ENCODE measurements at regions not wholly inside any gene's neighbourhood (a gene's known extent, or its start where the extent isn't known, plus 50 kb on each side); places are given as distances from the start of the nearest gene placed in this dataset.

DNA sequence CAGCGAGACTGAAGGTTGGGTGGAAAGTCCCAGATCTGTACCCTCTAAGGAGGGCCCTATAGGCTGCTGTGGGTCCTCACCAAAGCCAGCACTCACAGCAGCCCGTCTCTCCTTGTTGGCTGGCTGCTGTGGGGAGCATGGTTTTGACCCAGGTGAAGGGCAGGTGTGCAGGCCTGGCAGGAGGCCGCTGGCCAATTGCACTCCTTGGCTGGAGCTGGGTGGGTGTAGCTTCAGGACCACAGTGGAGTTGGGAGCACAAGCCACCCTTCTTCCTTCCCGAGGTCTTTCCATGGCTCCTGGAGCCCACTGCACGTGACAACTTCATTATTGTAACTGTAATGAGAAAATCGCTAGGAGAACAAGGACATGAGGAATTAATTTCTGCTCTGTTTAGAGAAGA, 287.7 kb upstream of the FOXQ1 start:
- DNase-seq: no peak

DNA sequence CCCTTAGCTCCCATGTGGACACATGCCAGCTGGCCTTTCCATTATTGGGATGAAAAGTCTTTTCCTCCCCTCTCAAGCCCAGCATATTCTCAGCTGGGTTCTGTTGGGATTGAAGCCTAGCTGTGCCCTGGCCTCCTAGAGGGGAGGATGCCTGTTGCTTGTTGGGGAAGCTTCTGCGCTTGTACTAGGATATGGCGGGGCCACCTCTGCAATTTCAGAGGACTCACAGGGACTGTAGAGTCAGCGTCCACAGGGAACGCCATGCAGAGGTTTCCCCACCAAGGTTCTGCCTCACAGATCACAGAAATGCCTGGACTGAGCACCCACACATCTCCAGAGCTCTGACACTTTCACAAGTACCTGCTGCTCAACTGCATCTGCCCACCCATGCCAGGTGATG, 288.7 kb upstream of the FOXQ1 start:
- DNase-seq: no peak

DNA sequence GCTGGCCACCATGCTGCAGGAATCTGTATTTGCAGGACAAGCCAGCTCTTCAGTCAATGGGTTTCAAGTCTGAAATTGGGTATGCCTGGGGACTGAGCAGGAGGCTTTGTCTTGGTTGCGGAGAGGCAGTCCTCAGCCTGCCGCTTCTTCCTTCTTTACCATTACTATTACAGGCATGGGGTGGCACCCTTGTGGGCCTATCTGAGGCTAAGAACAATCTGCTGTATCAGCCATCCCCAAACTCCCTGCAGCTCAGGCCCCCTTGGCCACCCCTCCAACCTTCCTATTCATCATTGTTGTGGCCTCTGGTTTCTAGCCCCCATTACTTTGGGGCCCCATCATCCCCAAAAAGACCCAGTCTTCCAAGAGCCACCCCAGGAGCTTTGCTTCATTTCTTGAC, 289.2 kb upstream of the FOXQ1 start:
- no peak for DNase-seq

DNA sequence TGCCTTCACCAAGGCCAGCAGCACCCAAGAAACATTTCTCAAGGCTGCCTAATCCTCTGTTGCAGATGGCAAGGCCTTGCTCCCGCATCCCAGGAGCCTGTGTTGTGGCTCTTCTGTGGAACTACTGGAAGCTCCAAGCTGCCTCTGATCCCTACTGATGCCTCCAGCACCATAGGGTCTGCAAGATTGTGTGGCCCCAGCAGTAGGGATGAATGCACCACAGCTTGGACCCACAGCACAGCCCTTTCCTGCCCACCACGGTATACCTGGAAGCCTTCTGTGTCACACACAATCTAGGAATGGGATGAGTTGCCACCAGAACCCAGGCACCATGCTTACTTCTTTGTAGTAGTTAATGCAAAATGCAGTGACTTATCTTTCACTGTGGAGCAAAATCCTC, 291.1 kb upstream of the FOXQ1 start:
- DNase-seq: no peak

DNA sequence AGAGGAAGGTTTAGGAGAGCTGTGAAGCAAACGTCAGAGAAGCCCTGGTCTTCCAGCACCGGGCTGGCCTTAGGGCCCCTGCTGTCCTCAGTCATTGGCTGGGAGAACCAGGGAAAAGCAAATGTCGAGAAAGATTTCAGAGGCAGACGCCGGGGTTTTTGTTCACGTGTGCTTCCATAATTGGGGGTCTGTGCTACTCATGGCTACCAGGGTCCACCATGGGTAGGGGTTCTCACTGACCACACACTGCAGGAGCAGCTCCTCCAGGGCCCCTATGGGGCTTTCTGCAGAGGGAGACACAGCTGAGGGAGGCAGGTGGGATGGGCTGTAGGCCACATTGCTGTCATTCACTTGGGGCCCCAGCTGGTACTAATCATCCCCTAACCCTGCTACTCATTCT, 291.8 kb upstream of the FOXQ1 start:
- DNase-seq: no peak

DNA sequence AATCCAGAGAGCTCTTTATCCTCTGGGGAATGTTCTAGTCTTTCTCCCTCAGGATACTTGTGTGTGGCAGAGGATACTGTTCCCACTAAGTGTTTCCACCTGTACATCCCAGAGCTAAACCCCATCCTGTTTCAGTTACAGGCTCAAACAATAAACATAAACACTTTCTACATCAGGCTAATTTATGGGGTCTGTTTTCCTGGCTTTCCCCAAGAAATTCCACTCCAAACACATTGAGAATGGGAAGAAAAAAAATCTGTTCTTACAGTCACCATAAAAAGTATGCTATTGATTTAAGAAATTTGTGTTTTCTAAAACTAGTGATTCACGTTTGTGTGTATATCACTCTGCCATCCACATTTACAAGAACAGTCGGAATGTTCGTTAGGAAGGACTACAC, 293.9 kb upstream of the FOXQ1 start:
- no peak for DNase-seq

DNA sequence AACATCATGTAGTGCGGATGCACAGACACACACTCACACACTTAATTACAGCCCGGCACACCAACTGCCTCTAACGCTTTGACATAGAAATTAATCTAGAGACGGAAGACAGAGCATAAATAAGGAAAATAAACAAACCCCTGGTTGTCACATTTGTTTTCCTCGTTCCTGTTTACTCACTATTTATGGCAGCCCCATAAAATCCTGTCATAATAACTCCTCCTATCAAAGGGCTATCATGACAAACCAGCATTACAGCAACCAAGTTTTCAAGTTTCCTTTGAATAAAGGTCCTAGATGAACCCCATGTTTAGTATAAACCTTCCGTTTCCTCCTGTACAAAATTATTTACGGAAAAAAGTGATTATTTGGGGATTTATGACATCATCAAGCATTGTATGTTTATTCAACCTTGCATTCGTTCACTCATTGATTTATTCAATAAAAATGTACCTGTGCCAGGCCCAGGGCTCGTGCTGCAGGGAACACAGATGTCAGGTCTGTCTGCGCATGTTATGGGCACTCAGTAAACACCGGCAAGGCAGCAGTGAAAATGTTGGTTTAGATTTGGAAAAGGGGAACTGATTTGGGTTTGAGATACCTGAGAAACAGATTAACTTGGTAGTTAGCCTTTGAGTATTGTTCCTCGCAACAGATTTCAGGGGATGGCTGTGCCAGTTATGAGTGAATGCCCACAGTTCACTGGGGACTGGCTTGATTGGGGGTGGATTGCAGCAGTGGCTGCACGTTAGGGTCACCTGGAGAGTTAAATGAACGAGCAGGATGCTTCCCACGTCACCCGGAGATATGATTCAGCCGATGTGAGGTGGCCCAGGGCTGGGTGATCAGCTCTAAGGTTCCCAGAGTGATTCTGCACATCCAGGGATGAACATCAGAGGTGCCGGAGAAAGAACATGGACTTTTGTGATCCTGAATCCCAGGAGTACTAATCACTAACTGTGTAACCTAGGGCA, 295.3 kb upstream of the FOXQ1 start:
- DNase-seq: no peak

DNA sequence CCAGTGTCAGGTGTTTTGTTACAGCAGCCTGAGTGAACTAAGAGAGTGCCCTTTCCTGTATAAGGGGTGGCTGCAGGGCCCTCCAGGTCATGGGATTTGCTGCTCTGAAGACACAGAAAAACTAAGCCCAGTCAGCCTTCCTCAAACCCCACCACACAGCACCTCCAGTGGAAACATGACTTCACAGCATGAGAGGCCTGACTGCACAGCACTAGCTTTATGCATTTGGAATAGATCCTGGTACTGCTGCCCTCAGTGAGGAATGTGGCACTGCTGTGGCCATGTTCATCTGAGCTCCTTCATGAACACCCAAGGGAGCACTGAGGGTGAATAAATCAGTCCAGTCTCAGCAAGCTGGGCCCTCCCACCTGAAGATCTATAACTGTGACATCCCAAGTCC, 296.1 kb upstream of the FOXQ1 start:
- no peak for DNase-seq

DNA sequence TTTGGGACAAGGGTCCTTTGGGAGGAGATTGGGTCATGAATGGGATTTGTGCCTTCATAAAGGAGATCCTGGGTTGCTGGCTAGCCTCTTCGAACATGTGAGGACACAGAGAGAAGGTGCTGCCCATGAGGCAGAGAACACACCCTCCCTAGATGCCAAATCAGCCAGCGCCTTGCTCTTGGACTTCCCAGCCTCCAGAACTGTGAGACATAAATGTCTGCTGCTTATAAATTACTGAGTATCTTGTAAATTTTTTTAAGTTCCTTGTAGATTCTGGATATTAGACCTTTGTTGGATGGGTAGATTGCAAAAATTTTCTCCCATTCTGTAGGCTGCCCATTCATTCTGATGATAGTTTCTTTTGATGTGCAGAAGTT, 297.5 kb upstream of the FOXQ1 start:
- DNase-seq: no peak

DNA sequence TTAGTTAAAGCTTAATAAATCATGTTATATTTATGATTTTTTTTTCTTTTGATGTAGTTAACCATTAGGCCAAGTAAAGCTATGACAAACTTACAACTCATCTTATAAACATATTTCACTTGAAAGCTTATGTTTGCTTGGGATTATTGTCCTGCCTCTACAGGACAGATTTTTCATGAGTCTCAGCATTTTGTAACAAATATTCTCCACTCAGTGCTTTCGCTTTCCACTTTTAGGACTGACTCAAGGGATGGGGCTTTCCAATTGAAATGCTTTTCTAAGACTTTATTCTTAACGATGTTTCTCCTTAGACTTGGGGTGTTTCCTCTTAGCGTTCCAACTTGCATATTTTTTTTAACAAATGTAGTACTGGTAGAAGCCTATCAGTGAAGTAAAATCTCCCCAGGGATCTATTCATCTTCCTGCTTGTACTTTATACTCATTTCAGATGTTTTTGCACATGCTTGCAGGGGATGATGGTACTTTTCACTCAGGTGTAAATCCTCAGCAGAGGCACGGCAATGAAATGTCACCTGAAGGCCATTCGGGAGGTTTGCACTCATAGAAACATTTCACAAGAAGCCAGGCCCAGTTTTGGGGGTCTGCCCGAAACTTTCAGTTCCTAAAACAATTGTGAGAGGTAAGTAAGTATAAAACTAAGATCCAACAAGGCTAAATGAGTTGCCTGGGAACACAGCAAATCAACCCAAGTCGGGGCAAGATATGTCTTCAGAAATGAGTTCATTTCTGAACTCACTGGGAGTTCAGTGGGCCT, 298.1 kb upstream of the FOXQ1 start:
- DNase-seq: no peak

DNA sequence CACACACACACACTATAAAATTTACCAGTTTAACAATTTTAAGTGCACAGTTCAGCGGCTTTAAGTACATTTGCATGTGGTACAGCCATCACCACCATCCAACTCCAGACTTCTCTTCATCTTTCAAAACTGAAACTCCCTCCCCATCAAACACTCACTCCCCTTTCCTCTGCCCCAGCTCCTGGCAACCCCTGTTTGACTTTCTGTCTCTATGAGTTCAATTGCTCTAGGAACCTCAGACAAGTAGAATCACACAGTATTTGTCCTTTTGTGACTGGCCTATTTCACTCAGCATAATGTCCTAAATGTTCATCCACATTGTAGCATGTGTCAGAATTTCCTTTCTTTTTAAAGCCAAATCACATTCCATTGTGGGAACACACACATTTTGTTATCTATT, 302.8 kb upstream of the FOXQ1 start:
- DNase-seq: no peak

DNA sequence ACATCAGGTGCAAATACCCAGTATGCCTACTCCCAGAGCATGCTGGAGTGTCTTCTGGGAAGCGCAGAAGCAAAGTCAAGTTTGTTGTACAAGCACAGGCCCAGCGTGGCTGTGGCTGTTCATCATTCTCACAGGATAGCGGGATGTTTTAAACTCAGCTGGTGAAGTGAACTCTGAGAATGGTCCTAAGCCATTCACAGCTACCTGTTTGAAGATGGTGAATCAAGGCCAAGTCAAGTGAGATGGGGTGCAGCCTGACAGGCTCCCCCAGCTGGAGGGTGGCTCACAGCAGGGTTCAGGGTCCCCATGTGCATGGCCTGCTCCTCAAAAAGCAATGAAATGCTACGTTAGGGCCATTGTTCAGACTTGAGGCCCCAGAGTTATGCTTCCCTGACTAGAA, 304.7 kb upstream of the FOXQ1 start:
- DNase-seq: no peak

DNA sequence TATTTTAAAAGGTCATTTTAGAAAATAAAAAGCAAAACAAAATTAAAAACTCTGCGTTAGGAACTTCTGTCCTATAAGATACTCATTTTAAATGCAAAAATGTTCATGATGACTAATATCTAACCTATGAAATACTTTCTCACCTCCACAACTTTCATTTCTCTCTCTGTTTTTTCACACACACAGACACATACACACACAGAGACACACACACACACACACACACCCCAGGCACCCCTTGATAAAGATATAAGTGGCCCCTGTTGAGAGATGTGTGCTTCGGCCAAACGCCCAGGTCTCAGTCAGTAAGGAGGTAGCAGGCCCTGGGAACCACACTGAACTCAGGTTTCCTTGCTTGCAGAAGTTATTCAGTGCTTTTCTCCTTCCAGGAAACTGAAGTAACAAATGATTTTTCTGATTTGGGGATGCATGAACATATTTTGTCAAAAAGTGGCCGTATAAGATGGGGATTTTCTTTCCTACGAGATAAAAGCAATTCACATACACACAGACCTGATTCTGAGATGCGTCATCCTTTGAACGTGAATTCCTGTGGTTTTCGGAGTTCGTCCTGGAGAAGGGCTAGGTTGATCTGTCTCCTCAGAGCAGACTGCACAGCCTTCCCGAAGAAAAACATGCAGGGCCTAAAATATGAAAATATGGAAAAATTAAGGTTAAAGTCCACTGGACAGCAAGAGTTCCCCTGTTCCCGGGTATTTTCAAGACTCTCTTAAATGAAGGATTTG, 306.8 kb upstream of the FOXQ1 start:
- no peak for DNase-seq

DNA sequence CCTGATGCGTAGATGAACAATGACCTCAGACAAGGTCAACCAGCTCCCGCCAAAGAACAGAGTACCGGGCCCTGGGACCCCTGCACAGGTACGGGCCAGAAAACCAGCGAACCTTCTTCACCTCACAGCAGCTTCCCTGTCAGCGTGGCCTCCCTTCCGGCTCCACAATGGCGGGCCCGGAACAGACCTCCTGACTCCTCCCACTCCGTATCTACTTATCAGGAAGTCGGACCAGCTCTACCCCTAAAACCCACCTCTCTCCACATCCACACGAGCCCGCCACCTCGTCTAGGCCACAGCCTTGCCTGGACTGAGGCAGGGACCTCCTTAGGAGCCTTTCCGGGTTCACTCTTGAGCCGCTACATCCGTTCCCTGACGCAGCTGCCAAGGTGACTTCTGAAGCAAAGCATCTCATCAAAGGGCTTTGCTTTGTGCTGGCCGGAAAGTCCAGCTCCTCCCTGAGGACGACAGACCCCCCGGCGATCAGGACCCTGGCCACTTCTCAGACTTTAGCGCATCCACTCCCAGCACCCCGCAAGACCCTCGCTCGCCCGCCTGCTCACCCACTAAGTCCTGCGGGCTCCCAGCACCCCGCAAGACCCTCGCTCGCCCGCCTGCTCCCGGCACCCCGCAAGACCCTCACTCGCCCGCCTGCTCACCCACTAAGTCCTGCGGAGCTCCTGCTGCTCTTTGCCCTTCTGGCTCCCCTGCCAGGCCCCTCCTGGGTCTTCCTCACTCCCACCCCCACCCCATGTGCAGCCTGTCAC, 308.3 kb upstream of the FOXQ1 start:
- no peak for DNase-seq

DNA sequence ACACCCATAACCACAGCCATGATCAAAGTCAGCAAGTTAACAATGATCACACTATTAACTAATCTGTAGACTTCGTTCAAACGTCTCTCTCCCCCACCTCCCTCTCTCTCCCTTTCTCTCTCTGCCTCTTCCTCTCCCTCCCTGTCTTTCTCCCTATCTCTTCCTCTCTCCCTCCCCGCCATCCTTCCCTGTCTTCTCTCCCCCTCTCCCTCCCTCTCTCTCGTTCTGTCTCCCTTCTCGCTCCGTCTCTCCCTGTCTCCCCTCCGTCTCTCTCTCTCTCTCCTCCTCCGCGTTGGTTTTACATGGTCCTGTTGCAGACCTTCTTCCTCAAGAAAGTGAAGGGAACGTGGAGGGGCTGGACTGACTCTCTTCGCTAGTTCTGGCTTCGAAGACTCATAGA, 308.9 kb upstream of the FOXQ1 start:
- DNase-seq: no peak

DNA sequence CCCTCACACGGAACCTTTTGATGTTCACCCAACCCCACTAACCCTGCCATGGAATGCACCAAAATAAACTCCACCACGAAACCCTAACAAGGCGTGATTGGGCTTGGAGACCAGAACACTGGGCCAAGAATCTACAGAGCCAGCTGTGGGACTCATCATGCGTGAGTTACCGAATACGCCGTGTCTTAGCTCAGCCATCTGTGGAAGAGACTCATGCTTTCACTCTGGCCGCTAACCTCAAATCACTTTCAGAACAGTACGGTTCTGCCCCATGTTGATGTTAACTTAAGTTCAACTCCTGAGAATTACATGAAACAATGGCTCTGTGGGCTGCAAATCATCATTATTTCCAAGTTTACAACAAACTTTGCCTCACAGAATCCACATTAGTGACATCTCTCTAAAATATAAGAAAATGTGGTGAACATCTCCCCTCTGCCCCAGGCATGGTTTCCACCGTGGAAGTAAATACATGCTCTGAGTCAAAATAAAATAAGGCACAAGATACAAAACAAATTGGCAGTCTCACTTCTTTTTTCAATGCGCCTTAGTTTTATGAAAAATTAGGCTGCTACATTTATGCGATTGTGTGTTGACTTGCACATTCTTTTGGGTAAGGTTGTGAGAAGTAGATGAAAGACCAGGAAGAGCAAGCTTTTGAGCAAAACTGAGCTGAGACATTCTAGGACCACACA, 308.9 kb upstream of the EXOC2 start:
- no peak for DNase-seq

DNA sequence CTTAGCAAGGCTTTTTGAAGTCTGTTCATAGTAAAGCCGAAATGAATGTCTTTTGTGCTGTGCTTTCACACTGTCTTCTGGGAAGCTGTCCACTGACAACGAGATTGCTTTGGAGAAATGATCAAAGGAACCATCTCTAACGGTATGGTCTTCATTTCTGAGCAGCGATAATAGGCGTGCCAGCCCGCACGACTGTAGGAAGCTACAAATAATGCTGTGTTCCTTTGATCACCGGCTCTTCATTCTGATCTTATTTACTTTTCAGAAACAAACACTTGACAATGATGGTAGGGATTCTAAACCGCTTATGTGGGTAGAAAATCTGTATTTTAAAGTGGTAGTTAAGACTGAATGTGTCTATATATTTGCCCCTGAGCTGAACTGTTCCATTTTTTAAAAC, 306.6 kb upstream of the EXOC2 start:
- no peak for DNase-seq

DNA sequence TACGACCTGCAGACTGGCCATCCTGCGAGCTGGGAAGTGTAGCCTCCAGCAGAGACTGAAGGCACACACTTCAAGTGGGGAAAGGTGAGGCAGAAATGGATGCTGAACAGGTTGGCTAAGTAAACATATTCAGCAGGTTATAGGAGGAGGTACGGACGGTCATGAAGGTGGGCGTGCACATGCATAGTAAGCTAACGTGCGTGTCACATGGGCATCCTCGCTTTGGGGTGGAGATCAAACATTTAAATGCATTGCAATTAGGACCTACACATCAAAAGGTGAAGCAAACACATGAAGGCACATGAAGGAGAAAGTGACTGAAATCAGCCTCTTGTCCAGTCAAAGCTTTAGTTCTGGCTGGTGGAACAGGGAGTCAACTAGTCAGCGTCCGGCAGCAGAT, 305.6 kb upstream of the EXOC2 start:
- no peak for DNase-seq

DNA sequence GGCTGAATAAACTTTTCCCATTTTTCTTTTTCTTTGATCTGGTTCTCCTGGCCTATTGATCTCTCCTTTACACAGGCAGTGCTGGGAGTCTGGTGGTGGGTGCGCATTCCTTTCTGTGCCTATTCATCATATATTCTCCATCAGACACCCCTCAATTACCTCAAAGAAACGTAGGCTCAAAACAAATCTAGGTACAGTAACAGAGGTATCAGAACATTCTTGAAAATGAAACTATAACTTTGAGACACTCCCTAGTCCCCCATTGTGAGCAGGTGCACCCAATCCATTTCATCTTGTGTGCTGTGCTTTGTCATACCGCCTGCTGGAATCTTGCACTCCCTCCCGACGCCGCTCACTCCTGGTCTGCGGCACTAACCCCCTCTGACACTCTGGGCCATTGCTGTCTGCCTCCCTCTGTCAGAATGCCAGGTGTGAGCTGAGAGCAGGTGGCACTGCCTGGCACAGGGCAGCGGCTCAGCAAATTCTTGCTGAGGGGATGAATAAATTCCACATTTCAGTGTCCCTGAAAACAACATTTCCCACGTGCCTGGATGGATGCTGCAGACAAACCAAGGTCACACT, 303.4 kb upstream of the EXOC2 start:
- DNase-seq: no peak

DNA sequence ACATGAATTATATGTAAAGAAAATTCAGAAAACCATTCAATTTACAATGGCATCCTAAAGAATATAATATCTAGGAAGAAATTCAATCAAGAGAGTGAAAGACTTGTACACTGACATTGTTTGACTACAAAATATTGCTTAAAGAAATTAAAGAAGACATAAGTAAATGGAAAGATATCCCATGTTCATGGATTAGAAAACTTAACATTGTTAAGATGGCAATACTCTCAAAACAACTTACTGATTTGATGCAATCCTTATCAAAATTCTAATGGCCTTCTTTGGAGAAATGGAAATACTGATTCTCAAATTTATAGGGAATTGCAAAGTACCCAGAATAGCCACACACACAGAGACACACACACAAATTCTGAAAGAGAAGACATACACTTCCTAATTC, 298.3 kb upstream of the EXOC2 start:
- DNase-seq: no peak

DNA sequence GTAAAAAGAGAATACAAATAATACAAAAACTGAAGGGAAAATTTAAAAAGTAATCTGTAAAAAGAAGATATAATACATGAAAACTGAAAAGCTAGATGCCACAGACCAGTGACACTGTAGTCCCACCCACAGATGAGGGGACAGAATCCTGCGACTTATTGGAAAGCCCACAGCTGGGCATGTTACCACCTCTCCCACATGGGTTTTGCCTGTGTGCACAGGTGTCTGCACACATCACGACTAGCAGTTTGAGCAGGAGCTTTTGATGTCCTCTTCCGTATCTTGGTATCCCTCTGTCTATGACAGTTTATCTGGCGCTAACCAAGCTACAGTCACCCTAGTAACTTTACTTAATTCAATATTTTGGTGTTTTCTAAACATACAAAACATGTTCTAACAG, 291.1 kb upstream of the EXOC2 start:
- no peak for DNase-seq

All from activated CD8-positive, alpha-beta memory T cell treated with anti-CD3 and anti-CD28 coated beads, Interleukin-2, amount 50 U/mL, for 4 hours (primary cell).